ENCODE measurements at regions not wholly inside any gene's neighbourhood (a gene's known extent, or its start where the extent isn't known, plus 50 kb on each side); places are given as distances from the start of the nearest gene placed in this dataset.

DNA sequence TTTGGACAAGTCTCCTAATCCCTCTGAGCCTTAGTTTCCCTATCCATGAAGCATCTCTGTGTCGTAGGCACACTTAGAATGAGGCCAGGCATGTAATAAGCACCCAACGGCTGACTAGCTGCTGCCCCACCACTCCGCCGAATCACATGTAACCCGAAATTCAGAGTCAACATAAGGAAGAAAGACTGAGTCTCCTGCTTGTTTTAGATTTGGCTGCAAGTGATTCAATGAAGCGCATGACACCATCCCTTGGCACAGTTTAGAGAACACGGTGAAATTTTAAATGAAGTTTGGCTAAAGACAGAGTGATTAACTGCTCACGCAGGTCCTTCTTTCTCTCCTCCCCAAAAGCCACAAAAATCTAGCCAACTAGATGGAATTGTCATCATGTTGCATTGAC lies 279.2 kb downstream of the TLE3 start:
- Histone ChIP-seq H3K36me3 (ENCODE audit: control insufficient read depth, insufficient read depth, low read length) (no peaks in the 10 kb centered on the region), H3K4me1 (ENCODE audit: control insufficient read depth, insufficient read depth, low read length) (no peaks in the 10 kb centered on the region; the same call in 1 of the 2 replicates), H3K27ac (ENCODE audit: low read length) (no peak overlapping the region), H3K9me3 (ENCODE audit: control insufficient read depth, insufficient read depth, low read depth, low read length) (no peaks in the 10 kb centered on the region), H3K4me3 (ENCODE audit: low read depth in 2 of 2, low read length in 2 of 2) (no peak overlapping the region), H3K27me3 (ENCODE audit: control insufficient read depth, insufficient read depth, low read length) (no peaks in the 10 kb centered on the region; the same call in 1 of the 2 replicates)
- ChIA-PET POLR2A (no interaction called here), CTCF (no interaction called here)
- BruUV-seq (replicated peaks), result no TSS peak
- DNase-seq (ENCODE audit: low read depth, low spot score) (no peak), ATAC-seq (no peak)
- TF ChIP-seq TCF7L2 (IDR thresholded peaks at IDR 0.05; ENCODE audit: low read depth, low read length), result no peak
- no peak for TF ChIP-seq SIN3A (IDR thresholded peaks at IDR 0.05; ENCODE audit: borderline replicate concordance, insufficient read depth, low read depth, low read length)
- no peak for TF ChIP-seq CTCF (IDR thresholded peaks at IDR 0.05)
- TF ChIP-seq POLR2AphosphoS5 (IDR thresholded peaks at IDR 0.05; ENCODE audit: low read depth, low read length), result no peak
- TF ChIP-seq, protein P1, sequence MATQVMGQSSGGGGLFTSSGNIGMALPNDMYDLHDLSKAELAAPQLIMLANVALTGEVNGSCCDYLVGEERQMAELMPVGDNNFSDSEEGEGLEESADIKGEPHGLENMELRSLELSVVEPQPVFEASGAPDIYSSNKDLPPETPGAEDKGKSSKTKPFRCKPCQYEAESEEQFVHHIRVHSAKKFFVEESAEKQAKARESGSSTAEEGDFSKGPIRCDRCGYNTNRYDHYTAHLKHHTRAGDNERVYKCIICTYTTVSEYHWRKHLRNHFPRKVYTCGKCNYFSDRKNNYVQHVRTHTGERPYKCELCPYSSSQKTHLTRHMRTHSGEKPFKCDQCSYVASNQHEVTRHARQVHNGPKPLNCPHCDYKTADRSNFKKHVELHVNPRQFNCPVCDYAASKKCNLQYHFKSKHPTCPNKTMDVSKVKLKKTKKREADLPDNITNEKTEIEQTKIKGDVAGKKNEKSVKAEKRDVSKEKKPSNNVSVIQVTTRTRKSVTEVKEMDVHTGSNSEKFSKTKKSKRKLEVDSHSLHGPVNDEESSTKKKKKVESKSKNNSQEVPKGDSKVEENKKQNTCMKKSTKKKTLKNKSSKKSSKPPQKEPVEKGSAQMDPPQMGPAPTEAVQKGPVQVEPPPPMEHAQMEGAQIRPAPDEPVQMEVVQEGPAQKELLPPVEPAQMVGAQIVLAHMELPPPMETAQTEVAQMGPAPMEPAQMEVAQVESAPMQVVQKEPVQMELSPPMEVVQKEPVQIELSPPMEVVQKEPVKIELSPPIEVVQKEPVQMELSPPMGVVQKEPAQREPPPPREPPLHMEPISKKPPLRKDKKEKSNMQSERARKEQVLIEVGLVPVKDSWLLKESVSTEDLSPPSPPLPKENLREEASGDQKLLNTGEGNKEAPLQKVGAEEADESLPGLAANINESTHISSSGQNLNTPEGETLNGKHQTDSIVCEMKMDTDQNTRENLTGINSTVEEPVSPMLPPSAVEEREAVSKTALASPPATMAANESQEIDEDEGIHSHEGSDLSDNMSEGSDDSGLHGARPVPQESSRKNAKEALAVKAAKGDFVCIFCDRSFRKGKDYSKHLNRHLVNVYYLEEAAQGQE (IDR thresholded peaks at IDR 0.05; ENCODE audit: insufficient read depth in 1 of 2, low read depth in 2 of 2, low read length in 1 of 2), result no peak
- intact Hi-C loops (cut with micrococcal nuclease; ENCODE audit: unreplicated experiment) (no loop called here), in situ Hi-C loops (cut with HindIII; ENCODE audit: low pct_unique_long_range_greater_than_20kb, low sequenced_read_pairs) (no loop called here)

GRCh38 chr15:69819371-69819770 lies 278.3 kb downstream of the TLE3 start:
- no TSS peak for BruUV-seq (replicated peaks)
- no peak for DNase-seq (ENCODE audit: low read depth, low spot score)

More at GRCh38 chr15:69819371-69819770, 278.3 kb downstream of the TLE3 start:
- intact Hi-C loops (cut with micrococcal nuclease; ENCODE audit: unreplicated experiment) (no loop called here), in situ Hi-C loops (cut with HindIII; ENCODE audit: low pct_unique_long_range_greater_than_20kb, low sequenced_read_pairs) (no loop called here)
- POLR2A ChIA-PET, result no interaction called here
- Histone ChIP-seq H3K9me3 (ENCODE audit: control insufficient read depth, insufficient read depth, low read depth, low read length) (no peaks in the 10 kb centered on the region), H3K4me1 (ENCODE audit: control insufficient read depth, insufficient read depth, low read length) (no peaks in the 10 kb centered on the region; the same call in 1 of the 2 replicates), H3K36me3 (ENCODE audit: control insufficient read depth, insufficient read depth, low read length) (no peaks in the 10 kb centered on the region), H3K4me3 (ENCODE audit: low read depth in 2 of 2, low read length in 2 of 2) (no peak overlapping the region), H3K27ac (ENCODE audit: low read length) (no peak overlapping the region), H3K27me3 (ENCODE audit: control insufficient read depth, insufficient read depth, low read length) (no peaks in the 10 kb centered on the region; the same call in 1 of the 2 replicates)
- CTCF ChIA-PET, result no interaction called here
- TF ChIP-seq CTCF (IDR thresholded peaks at IDR 0.05) (no peak), POLR2AphosphoS5 (IDR thresholded peaks at IDR 0.05; ENCODE audit: low read depth, low read length) (no peak), SIN3A (IDR thresholded peaks at IDR 0.05; ENCODE audit: borderline replicate concordance, insufficient read depth, low read depth, low read length) (no peak), TCF7L2 (IDR thresholded peaks at IDR 0.05; ENCODE audit: low read depth, low read length) (no peak)
- TF ChIP-seq, protein P1 (IDR thresholded peaks at IDR 0.05; ENCODE audit: insufficient read depth in 1 of 2, low read depth in 2 of 2, low read length in 1 of 2), result no peak
- ATAC-seq, result no peak
